ENCODE measurements at regions not wholly inside any gene's neighbourhood (a gene's known extent, or its start where the extent isn't known, plus 50 kb on each side); places are given as distances from the start of the nearest gene placed in this dataset.

GRCh38 chr1:87730274-87731216, 401.9 kb downstream of the LMO4 start:
- no peak for DNase-seq
- Mint-ChIP-seq H3K9me3 (ENCODE audit: unreplicated experiment) (peaks cover 1% of the 10 kb centered on the region), H3K4me3 (ENCODE audit: unreplicated experiment) (no peak overlapping the region), H3K4me1 (ENCODE audit: low read depth, unreplicated experiment) (no peaks in the 10 kb centered on the region), H3K27me3 (ENCODE audit: insufficient read depth, unreplicated experiment) (no peaks in the 10 kb centered on the region), H3K36me3 (ENCODE audit: insufficient read depth, unreplicated experiment) (no peaks in the 10 kb centered on the region), H3K27ac (ENCODE audit: unreplicated experiment) (no peak overlapping the region)
- TF ChIP-seq, protein P1, sequence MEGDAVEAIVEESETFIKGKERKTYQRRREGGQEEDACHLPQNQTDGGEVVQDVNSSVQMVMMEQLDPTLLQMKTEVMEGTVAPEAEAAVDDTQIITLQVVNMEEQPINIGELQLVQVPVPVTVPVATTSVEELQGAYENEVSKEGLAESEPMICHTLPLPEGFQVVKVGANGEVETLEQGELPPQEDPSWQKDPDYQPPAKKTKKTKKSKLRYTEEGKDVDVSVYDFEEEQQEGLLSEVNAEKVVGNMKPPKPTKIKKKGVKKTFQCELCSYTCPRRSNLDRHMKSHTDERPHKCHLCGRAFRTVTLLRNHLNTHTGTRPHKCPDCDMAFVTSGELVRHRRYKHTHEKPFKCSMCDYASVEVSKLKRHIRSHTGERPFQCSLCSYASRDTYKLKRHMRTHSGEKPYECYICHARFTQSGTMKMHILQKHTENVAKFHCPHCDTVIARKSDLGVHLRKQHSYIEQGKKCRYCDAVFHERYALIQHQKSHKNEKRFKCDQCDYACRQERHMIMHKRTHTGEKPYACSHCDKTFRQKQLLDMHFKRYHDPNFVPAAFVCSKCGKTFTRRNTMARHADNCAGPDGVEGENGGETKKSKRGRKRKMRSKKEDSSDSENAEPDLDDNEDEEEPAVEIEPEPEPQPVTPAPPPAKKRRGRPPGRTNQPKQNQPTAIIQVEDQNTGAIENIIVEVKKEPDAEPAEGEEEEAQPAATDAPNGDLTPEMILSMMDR (IDR thresholded peaks at IDR 0.05; ENCODE audit: insufficient read depth in 1 of 2, low read depth in 1 of 2, low read length in 1 of 2, severe bottlenecking in 1 of 2, unreplicated experiment in 1 of 2), result no peak
- POLR2A ChIA-PET, result no interaction called here
- Histone ChIP-seq H3K27me3 (replicated peaks; ENCODE audit: control insufficient read depth, insufficient read depth, low read length) (no peaks in the 10 kb centered on the region), H3K36me3 (ENCODE audit: control insufficient read depth, insufficient read depth, low read length) (no peaks in the 10 kb centered on the region), H3K4me1 (no peaks in the 10 kb centered on the region), H3K4me3 (ENCODE audit: low read depth, low read length) (no peak overlapping the region), H3K9me3 (no peaks in the 10 kb centered on the region)
- no TSS peak for BruUV-seq (replicated peaks)
- CTCF ChIA-PET, result no interaction called here
- intact Hi-C loops (cut with micrococcal nuclease; ENCODE audit: unreplicated experiment), result no loop called here

GRCh38 chr1:87733386-87733785, 404.7 kb downstream of the LMO4 start:
- intact Hi-C loops (cut with micrococcal nuclease; ENCODE audit: unreplicated experiment), result no loop called here
- H3K27me3 Mint-ChIP-seq (ENCODE audit: insufficient read depth, unreplicated experiment), result no peaks in the 10 kb centered on the region
- Histone ChIP-seq H3K9me3 (no peaks in the 10 kb centered on the region), H3K4me3 (ENCODE audit: low read depth, low read length) (no peak overlapping the region), H3K27me3 (replicated peaks; ENCODE audit: control insufficient read depth, insufficient read depth, low read length) (no peaks in the 10 kb centered on the region), H3K36me3 (ENCODE audit: control insufficient read depth, insufficient read depth, low read length) (no peaks in the 10 kb centered on the region), H3K4me1 (no peaks in the 10 kb centered on the region)
- ChIA-PET POLR2A (no interaction called here), CTCF (no interaction called here)
- H3K4me3 Mint-ChIP-seq (ENCODE audit: unreplicated experiment), result no peak overlapping the region
- H3K4me1 Mint-ChIP-seq (ENCODE audit: low read depth, unreplicated experiment), result no peaks in the 10 kb centered on the region
- no TSS peak for BruUV-seq (replicated peaks)
- H3K36me3 Mint-ChIP-seq (ENCODE audit: insufficient read depth, unreplicated experiment), result no peaks in the 10 kb centered on the region
- DNase-seq, result no peak
- TF ChIP-seq, protein P1 (IDR thresholded peaks at IDR 0.05; ENCODE audit: insufficient read depth in 1 of 2, low read depth in 1 of 2, low read length in 1 of 2, severe bottlenecking in 1 of 2, unreplicated experiment in 1 of 2), result no peak
- H3K27ac Mint-ChIP-seq (ENCODE audit: unreplicated experiment), result no peak overlapping the region
- H3K9me3 Mint-ChIP-seq (ENCODE audit: unreplicated experiment), result peaks cover 7% of the 10 kb centered on the region

DNA sequence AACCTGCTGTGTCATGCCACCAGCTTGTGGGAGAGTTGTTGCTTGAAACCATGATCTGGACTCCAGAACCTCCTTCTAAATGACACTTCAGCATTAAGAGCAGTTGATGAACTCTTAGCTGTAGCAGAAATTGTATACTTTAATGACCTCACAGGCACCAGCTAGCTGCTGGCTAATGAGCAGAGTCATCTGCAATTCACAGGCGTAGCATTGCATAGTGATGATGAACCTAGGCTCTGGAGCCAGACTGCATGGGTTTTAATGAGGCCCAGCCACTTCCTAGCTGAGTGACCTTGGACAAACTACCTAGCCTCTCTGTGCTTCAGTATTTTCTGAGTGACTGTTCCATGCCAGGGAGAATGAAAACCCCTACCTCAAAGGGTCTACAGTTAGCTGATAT, 407.1 kb downstream of the LMO4 start:
- DNase-seq, result no peak
- CTCF ChIA-PET, result no interaction called here
- BruUV-seq (replicated peaks), result no TSS peak

More for the DNA sequence above, 407.1 kb downstream of the LMO4 start:
- Histone ChIP-seq H3K4me3 (ENCODE audit: low read depth, low read length) (no peak overlapping the region), H3K36me3 (ENCODE audit: control insufficient read depth, insufficient read depth, low read length) (no peaks in the 10 kb centered on the region), H3K4me1 (no peaks in the 10 kb centered on the region), H3K27me3 (replicated peaks; ENCODE audit: control insufficient read depth, insufficient read depth, low read length) (no peaks in the 10 kb centered on the region), H3K9me3 (no peaks in the 10 kb centered on the region)
- no peaks in the 10 kb centered on the region for H3K36me3 Mint-ChIP-seq (ENCODE audit: insufficient read depth, unreplicated experiment)
- no peaks in the 10 kb centered on the region for H3K4me1 Mint-ChIP-seq (ENCODE audit: low read depth, unreplicated experiment)
- TF ChIP-seq, protein P1 (IDR thresholded peaks at IDR 0.05; ENCODE audit: insufficient read depth in 1 of 2, low read depth in 1 of 2, low read length in 1 of 2, severe bottlenecking in 1 of 2, unreplicated experiment in 1 of 2), result no peak
- no peak overlapping the region for H3K27ac Mint-ChIP-seq (ENCODE audit: unreplicated experiment)
- POLR2A ChIA-PET, result no interaction called here
- no peak overlapping the region for H3K4me3 Mint-ChIP-seq (ENCODE audit: unreplicated experiment)
- H3K9me3 Mint-ChIP-seq (ENCODE audit: unreplicated experiment), result peaks cover 12% of the 10 kb centered on the region
- no peaks in the 10 kb centered on the region for H3K27me3 Mint-ChIP-seq (ENCODE audit: insufficient read depth, unreplicated experiment)
- intact Hi-C loops (cut with micrococcal nuclease; ENCODE audit: unreplicated experiment), result no loop called here

Measured in Caco-2 (cell line).